Activated CD8-positive, alpha-beta T cell treated with anti-CD3 and anti-CD28 coated beads, Interleukin-2, amount 10 ng/mL, durations not matched to agents 7 days and 5 days (primary cell): ENCODE measurements at regions not wholly inside any gene's neighbourhood (a gene's known extent, or its start where the extent isn't known, plus 50 kb on each side); places are given as distances from the start of the nearest gene placed in this dataset.
"Not testable (repeated sequence)": the region's sequence is repeated elsewhere in the genome, so short reads cannot be mapped to it uniquely, and the experiment has no call there.

Source experiments
- ATAC-seq: fragments of 150-1000 bp; cut with Tn5 transposase; one replicate; pipeline ENCODE4 v1.10.0; 2021; ENCODE audit warnings: moderate library complexity
- CTCF ChIA-PET: fragments of 350-600 bp; sonication (Branson Sonifier 250); formaldehyde crosslinking; loops from one replicate; lab custom pipeline; 2021; ENCODE audit warnings: antibody characterized with exemption; lab: Charles Lee
- POLR2A ChIA-PET: fragments of 350-600 bp; sonication (Branson Sonifier 250); formaldehyde crosslinking; loops from one replicate; lab custom pipeline; 2021; ENCODE audit warnings: antibody characterized with exemption; lab: Charles Lee
- DNase-seq: peaks from one replicate; pipeline ENCODE4 v3.0.0-alpha.2; 2020
- H3K27ac Mint-ChIP-seq: one replicate; pipeline ENCODE4 v1.8.0; 2021; ENCODE audit warnings: mild to moderate bottlenecking, mixed read lengths
- H3K27me3 Mint-ChIP-seq: one replicate; pipeline ENCODE4 v1.8.0; 2021; ENCODE audit warnings: low read depth, mixed read lengths
- H3K36me3 Mint-ChIP-seq: one replicate; pipeline ENCODE4 v1.8.0; 2021; ENCODE audit warnings: low read depth, mixed read lengths
- H3K4me1 Mint-ChIP-seq: one replicate; pipeline ENCODE4 v1.8.0; 2021; ENCODE audit warnings: low read depth, mixed read lengths
- H3K4me3 Mint-ChIP-seq: one replicate; pipeline ENCODE4 v1.8.0; 2021; ENCODE audit warnings: mild to moderate bottlenecking, mixed read lengths
- H3K9me3 Mint-ChIP-seq: one replicate; pipeline ENCODE4 v1.8.0; 2022; ENCODE audit warnings: mixed read lengths; ENCODE audit not compliant: insufficient read depth

DNA sequence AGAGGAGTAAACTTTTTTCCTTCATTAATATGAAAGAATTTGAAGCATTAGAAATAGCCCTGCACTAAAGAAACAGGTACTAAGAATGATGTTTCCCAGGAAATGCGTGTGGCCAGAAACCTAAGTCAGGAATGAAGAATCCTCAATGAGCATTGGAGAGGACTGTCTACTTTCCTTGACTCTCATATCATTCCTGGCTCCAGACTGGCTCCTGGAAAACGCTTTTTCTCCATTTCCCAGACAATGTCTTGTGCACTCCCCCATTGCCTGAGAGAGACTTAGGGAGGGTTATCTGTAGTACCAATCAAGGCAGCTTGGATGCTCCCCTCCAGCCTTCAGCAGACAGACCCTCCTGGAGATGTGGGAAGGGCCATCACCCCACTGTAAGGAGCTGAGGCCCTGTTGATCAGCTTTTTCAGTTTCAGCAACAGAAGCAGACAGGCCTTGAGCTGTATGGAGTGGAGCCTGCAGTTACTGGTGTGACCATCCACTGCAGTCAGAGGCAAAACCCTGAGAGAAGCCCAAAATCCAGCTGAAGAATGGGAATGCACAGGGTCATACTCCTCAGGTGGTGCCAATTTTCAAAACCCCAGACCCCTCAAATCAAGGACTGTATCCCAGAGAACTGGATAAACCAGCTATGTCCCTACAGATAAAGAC lies 127.3 kb upstream of the NT5E start:
- Mint-ChIP-seq H3K9me3 (no peaks in the 10 kb centered on the region), H3K36me3 (no peaks in the 10 kb centered on the region), H3K27ac (no peak overlapping the region), H3K4me3 (no peak overlapping the region), H3K27me3 (peaks cover 10% of the 10 kb centered on the region), H3K4me1 (no peaks in the 10 kb centered on the region)
- ATAC-seq (no peak), DNase-seq (no peak)
- CTCF ChIA-PET = interaction anchor here (0.9 to 3.4 kb wide), 16 partner anchors 9 to 1095 kb away, joined by 3 to 24 read pairs (median 3); partner anchors contain the start of gene CEP162
- POLR2A ChIA-PET = no interaction called here

DNA sequence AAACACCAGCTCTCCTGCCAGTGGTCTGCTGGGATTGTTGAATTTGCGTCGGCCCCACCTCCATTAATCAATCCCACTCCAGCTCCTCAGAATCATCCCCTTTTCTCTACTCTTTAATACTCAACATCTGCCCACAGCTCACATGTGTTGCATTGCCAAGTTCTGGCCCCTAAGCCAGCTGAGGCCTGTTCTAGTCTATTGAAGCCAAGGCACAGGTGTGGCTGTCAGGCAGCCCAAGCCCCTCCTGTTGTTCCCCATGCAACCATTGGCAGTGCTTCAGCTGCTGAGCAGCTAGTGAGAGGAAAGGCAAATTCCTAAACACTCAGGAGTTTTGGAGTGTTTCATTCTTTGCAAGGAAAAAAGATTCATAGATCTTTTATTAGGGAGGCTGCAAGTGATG lies 128.0 kb upstream of the NT5E start:
- H3K4me1 Mint-ChIP-seq = no peaks in the 10 kb centered on the region
- peaks cover 10% of the 10 kb centered on the region for H3K27me3 Mint-ChIP-seq
- ChIA-PET POLR2A (no interaction called here), CTCF (interaction anchor here (2.3 kb wide), 1 partner anchor 1094 kb away, joined by 7 read pairs; the partner anchor contains the start of gene CEP162)
- no peaks in the 10 kb centered on the region for H3K36me3 Mint-ChIP-seq
- H3K27ac Mint-ChIP-seq = no peak overlapping the region
- H3K4me3 Mint-ChIP-seq = no peak overlapping the region
- ATAC-seq (no peak), DNase-seq (no peak)
- no peaks in the 10 kb centered on the region for H3K9me3 Mint-ChIP-seq

- Mint-ChIP-seq H3K27me3 (no peaks in the 10 kb centered on the region), H3K27ac (no peak overlapping the region), H3K36me3 (no peaks in the 10 kb centered on the region), H3K9me3 (no peaks in the 10 kb centered on the region), H3K4me1 (no peaks in the 10 kb centered on the region), H3K4me3 (no peak overlapping the region)
- POLR2A ChIA-PET = no interaction called here
- CTCF ChIA-PET = interaction anchor here (1.9 kb wide), 1 partner anchor 9 kb away, joined by 5 read pairs; no protein-coding TSS in a partner anchor
- DNase-seq = no peak
- no peak for ATAC-seq
Observed at GRCh38 chr6:85314586-85314985, 135.3 kb upstream of the NT5E start.

DNA sequence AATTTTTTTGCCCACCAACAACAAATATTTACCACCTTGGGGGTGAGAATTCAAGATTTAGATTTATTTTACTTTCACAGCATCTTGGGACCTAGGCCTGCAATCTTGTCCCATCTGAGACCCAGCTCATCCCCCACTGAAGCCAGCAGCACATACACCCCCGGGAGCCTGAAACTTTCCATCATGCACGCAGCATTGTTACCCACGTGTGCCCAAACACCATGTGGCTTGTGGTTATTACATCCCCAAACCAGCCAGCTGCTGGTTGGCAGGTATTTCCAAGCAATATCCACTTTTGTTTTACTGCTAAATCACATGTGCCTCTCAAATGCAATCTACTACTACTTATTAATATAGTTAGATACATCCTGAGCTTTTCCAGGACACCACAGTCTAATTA lies 149.3 kb upstream of the NT5E start:
- H3K9me3 Mint-ChIP-seq = no peaks in the 10 kb centered on the region
- H3K27ac Mint-ChIP-seq = no peak overlapping the region
- POLR2A ChIA-PET = no interaction called here
- CTCF ChIA-PET = no interaction called here
- H3K4me3 Mint-ChIP-seq = no peak overlapping the region
- H3K4me1 Mint-ChIP-seq = no peaks in the 10 kb centered on the region
- H3K27me3 Mint-ChIP-seq = peaks cover 3% of the 10 kb centered on the region
- no peak for DNase-seq
- ATAC-seq = no peak
- no peaks in the 10 kb centered on the region for H3K36me3 Mint-ChIP-seq

DNA sequence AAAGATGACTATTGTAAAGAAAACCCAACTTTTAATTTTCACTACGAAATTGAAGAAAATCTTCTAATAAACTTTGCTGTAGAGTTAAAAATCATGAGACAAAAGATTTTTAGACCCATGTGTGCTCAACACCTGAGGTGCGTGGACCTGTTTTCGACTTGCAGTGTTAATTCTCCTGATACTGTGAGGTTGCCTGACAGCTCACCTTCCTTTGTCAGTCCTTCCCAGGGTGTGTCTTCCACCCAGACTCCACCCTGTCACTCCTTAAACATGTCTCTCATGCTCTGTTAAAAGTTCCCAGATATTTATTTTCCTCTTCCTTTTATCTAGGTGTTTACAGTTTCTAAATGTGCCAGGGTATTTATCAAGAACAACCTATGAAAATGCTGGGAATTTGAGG lies 151.3 kb upstream of the NT5E start:
- no peaks in the 10 kb centered on the region for H3K9me3 Mint-ChIP-seq
- H3K4me3 Mint-ChIP-seq = no peak overlapping the region
- no peaks in the 10 kb centered on the region for H3K36me3 Mint-ChIP-seq
- H3K27ac Mint-ChIP-seq = no peak overlapping the region
- CTCF ChIA-PET = no interaction called here
- peaks cover 3% of the 10 kb centered on the region for H3K27me3 Mint-ChIP-seq
- DNase-seq (no peak), ATAC-seq (no peak)
- POLR2A ChIA-PET = no interaction called here
- no peaks in the 10 kb centered on the region for H3K4me1 Mint-ChIP-seq

- Mint-ChIP-seq H3K4me1 (no peaks in the 10 kb centered on the region), H3K27me3 (peaks cover 3% of the 10 kb centered on the region), H3K4me3 (no peak overlapping the region), H3K9me3 (no peaks in the 10 kb centered on the region), H3K36me3 (no peaks in the 10 kb centered on the region), H3K27ac (no peak overlapping the region)
- ChIA-PET POLR2A (no interaction called here), CTCF (no interaction called here)
- DNase-seq (no peak), ATAC-seq (no peak)
Observed at GRCh38 chr6:85291326-85291725, 158.6 kb upstream of the NT5E start.

DNA sequence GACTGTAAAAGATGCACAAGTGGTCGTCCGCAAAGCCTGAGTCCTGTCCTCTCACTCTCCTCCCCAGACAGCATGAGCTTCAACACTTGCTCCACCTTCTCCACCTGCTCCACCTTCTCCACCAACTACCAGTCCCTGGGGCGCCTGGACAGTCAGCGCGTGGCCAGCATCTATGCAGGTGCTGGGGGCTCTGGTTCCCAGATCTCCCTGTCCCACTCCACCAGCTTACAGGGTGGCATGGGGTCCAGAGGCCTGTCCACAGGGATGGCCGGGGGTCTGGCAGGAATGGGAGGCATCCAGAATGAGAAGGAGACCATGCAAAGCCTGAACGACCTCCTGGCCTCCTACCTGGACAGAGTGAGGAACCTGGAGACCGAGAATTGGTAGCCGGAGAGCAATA lies 162.2 kb upstream of the NT5E start:
- DNase-seq (no peak), ATAC-seq (no peak)
- Mint-ChIP-seq H3K27me3 (peaks cover 5% of the 10 kb centered on the region), H3K4me1 (no peaks in the 10 kb centered on the region), H3K27ac (no peak overlapping the region), H3K9me3 (no peaks in the 10 kb centered on the region), H3K36me3 (no peaks in the 10 kb centered on the region), H3K4me3 (no peak overlapping the region)
- ChIA-PET POLR2A (no interaction called here), CTCF (no interaction called here)

- Mint-ChIP-seq H3K4me3 (no peak overlapping the region), H3K9me3 (no peaks in the 10 kb centered on the region), H3K36me3 (no peaks in the 10 kb centered on the region), H3K27ac (no peak overlapping the region), H3K27me3 (peaks cover 6% of the 10 kb centered on the region), H3K4me1 (no peaks in the 10 kb centered on the region)
- ChIA-PET POLR2A (no interaction called here), CTCF (no interaction called here)
- ATAC-seq (no peak), DNase-seq (no peak)
Observed at GRCh38 chr6:85287158-85287557, 162.7 kb upstream of the NT5E start.

GRCh38 chr6:85286507-85286906 lies 163.4 kb upstream of the NT5E start:
- H3K9me3 Mint-ChIP-seq, H3K4me3 Mint-ChIP-seq, H3K36me3 Mint-ChIP-seq, H3K4me1 Mint-ChIP-seq, H3K27ac Mint-ChIP-seq, ATAC-seq, H3K27me3 Mint-ChIP-seq, DNase-seq, CTCF ChIA-PET, POLR2A ChIA-PET: not testable (repeated sequence)

DNA sequence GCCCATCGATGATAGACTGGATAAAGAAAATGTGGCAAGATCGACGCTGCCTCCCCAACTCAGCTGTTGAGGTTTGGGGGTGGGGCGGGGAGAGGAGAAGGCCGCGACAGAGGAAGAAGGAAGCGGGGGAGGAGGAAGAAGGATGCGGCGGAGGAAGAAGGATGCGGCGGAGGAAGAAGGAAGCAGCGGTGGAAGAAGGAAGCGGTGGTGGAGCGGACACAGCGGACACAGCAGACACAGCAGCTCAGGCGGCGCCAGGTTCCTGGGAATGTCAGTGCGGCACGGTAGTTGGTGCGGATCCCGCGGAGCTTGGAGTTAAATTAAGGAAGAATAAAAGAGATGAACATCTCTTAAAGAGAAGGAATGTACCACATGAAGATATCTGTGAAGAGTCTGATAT lies 163.9 kb upstream of the NT5E start:
- ChIA-PET POLR2A (no interaction called here), CTCF (no interaction called here)
- H3K4me3 Mint-ChIP-seq = no peak overlapping the region

DNA sequence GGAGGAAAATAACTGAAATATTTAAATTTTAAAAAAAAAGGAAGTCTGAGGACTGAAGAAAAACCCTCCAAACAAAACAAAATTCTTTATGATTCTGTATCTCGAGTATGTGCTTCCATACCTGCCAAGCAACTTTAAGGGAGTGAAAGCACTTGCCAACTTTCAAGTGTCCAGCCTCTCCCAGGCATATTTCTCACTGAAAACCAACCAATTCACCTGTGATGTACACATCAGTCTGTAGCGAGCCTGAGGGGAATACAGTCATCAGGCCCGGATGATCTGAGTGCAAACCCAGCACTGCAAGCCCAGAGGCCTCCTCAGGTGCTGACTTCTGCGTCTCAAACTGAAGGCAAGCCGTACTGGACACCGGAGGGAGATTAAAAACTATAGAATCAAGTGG lies 164.8 kb upstream of the NT5E start:
- H3K4me3 Mint-ChIP-seq = no peak overlapping the region
- no peaks in the 10 kb centered on the region for H3K4me1 Mint-ChIP-seq
- H3K27me3 Mint-ChIP-seq = peaks cover 6% of the 10 kb centered on the region
- H3K27ac Mint-ChIP-seq = no peak overlapping the region
- no peaks in the 10 kb centered on the region for H3K9me3 Mint-ChIP-seq
- no peak for ATAC-seq
- ChIA-PET POLR2A (no interaction called here), CTCF (no interaction called here)
- no peak for DNase-seq
- H3K36me3 Mint-ChIP-seq = no peaks in the 10 kb centered on the region

More for the DNA sequence above, 163.9 kb upstream of the NT5E start:
- Mint-ChIP-seq H3K36me3 (no peaks in the 10 kb centered on the region), H3K4me1 (no peaks in the 10 kb centered on the region), H3K27me3 (peaks cover 6% of the 10 kb centered on the region), H3K27ac (no peak overlapping the region), H3K9me3 (no peaks in the 10 kb centered on the region)
- ATAC-seq (no peak), DNase-seq (no peak)

DNA sequence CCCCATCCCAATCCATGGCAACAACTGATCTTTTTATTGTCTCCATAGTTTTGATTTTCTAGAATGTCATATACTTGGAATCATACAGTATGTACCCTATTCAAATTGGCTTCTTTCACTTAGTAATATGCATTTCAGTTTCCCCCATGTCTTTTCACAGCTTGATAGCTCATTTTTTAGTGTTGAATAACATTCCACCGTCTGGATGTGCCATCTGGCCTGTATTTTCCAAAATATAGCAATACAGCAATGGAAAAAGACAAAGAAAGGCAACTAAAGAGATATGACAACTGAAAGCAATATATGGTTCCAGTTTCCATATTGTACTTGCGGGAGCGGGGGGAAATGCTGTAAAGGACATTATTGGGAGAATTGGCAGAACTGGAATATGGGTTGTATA lies 166.4 kb upstream of the NT5E start:
- no peaks in the 10 kb centered on the region for H3K36me3 Mint-ChIP-seq
- H3K4me1 Mint-ChIP-seq = no peaks in the 10 kb centered on the region
- H3K27ac Mint-ChIP-seq = no peak overlapping the region
- ATAC-seq = no peak
- H3K4me3 Mint-ChIP-seq = no peak overlapping the region
- no peaks in the 10 kb centered on the region for H3K9me3 Mint-ChIP-seq
- ChIA-PET POLR2A (no interaction called here), CTCF (no interaction called here)
- H3K27me3 Mint-ChIP-seq = peaks cover 6% of the 10 kb centered on the region
- no peak for DNase-seq
